ENCODE measurements at regions not wholly inside any gene's neighbourhood (a gene's known extent, or its start where the extent isn't known, plus 50 kb on each side); places are given as distances from the start of the nearest gene placed in this dataset.

DNA sequence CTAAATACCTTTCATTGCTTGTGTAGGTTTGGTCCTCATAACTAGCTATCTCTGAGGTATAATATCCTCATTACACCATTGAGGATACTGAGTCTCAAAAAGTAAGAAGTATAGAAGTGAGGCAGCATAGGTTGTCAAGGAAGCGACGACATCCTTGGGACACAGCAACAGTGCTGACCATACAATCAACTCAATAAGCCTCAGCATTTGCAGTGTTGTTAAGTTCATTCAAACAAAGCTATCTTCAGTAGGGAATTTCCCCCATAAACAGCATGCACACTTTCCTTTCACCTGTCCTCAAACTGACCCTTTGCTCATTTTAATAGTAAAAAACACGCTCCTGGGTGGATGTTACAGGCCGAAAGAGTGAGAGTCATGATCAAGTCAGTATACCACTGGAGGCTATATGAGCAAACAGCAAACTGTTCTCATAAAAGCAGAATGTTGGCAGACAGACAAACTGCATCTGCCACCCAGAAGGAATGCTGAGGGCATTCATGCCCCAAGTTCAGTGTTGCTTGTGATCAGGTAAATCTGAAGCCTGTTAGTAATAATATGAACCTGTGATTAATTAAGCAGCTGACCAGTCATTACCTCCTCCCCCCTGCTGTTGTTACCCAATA, 756.2 kb upstream of the TENM4 start:
- TF ChIP-seq, protein P1, sequence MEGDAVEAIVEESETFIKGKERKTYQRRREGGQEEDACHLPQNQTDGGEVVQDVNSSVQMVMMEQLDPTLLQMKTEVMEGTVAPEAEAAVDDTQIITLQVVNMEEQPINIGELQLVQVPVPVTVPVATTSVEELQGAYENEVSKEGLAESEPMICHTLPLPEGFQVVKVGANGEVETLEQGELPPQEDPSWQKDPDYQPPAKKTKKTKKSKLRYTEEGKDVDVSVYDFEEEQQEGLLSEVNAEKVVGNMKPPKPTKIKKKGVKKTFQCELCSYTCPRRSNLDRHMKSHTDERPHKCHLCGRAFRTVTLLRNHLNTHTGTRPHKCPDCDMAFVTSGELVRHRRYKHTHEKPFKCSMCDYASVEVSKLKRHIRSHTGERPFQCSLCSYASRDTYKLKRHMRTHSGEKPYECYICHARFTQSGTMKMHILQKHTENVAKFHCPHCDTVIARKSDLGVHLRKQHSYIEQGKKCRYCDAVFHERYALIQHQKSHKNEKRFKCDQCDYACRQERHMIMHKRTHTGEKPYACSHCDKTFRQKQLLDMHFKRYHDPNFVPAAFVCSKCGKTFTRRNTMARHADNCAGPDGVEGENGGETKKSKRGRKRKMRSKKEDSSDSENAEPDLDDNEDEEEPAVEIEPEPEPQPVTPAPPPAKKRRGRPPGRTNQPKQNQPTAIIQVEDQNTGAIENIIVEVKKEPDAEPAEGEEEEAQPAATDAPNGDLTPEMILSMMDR (IDR thresholded peaks at IDR 0.05) = no peak
- DNase-seq = no peak
- no peaks in the 10 kb centered on the region for H3K9me3 Mint-ChIP-seq
- no peaks in the 10 kb centered on the region for H3K36me3 Mint-ChIP-seq (ENCODE audit: low read depth)
- no peak overlapping the region for H3K4me3 Mint-ChIP-seq
- peaks cover 5% of the 10 kb centered on the region for H3K27me3 Mint-ChIP-seq (ENCODE audit: low read depth, poor library complexity)
- H3K4me1 Mint-ChIP-seq = no peaks in the 10 kb centered on the region
- no peak overlapping the region for H3K27ac Mint-ChIP-seq

DNA sequence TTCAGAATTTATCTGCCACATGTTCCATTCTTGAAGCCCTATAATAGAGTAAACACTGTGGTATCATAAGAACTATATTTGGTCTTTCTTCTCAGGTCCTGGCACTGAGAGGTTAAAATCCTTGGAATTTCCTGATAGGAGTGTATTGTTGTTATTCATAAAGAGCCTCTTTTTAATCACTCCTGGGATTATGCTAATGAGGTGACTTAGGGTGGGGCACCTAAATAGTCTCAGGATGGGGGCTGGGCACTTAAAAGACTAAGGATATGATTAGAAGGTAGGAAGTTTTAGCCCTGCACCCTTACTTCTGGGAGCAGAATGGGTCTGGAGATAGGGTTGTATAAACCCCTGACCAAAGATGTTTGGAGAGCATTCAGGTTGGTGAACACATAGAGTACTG, 755.2 kb upstream of the TENM4 start:
- Mint-ChIP-seq H3K27me3 (ENCODE audit: low read depth, poor library complexity) (peaks cover 5% of the 10 kb centered on the region), H3K9me3 (no peaks in the 10 kb centered on the region), H3K27ac (no peak overlapping the region), H3K36me3 (ENCODE audit: low read depth) (no peaks in the 10 kb centered on the region), H3K4me3 (no peak overlapping the region), H3K4me1 (no peaks in the 10 kb centered on the region)
- DNase-seq = no peak
- TF ChIP-seq, protein P1 (IDR thresholded peaks at IDR 0.05) = no peak

DNA sequence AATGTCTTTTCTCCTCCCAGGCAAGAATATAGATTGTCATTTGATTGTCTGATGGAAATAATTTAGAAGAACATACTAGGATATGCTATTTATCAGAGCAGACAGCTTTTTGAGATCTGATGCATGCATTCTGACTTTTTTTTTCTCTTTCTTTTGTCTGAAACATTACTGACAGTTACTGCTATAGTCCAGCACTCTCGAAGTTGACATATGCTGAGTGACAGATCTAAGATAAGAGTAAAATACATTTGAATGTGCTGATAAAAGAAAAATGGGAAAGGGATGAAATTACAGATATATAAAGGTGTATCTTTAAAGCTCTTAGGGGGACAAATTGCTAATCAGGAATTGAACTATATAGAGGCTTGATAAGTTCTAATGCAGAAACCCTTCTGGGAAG, 753.8 kb upstream of the TENM4 start:
- DNase-seq = no peak
- Mint-ChIP-seq H3K9me3 (no peaks in the 10 kb centered on the region), H3K27ac (no peak overlapping the region), H3K4me3 (no peak overlapping the region), H3K36me3 (ENCODE audit: low read depth) (no peaks in the 10 kb centered on the region), H3K4me1 (no peaks in the 10 kb centered on the region), H3K27me3 (ENCODE audit: low read depth, poor library complexity) (peaks cover 8% of the 10 kb centered on the region)
- TF ChIP-seq, protein P1 (IDR thresholded peaks at IDR 0.05) = no peak

DNA sequence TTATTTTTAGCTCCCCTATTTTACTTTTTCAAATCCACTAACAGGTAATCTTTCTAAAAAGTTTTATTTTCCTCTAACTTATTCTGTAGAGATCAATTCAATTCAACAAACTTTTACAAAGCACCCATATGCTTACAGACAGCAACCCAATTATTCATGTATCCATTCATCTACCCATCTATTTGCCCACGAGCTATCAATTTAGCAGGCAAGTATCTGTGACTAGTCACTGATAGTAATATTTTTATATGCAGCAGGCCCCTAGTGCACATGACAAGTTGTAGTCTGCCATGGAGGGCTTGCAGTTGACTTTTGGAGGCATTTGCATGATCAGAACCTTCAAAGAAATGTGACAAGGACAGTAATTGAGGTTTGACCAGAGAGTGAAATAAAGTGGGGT, 753.2 kb upstream of the TENM4 start:
- no peaks in the 10 kb centered on the region for H3K4me1 Mint-ChIP-seq
- H3K4me3 Mint-ChIP-seq = no peak overlapping the region
- TF ChIP-seq, protein P1 (IDR thresholded peaks at IDR 0.05) = no peak
- peaks cover 8% of the 10 kb centered on the region for H3K27me3 Mint-ChIP-seq (ENCODE audit: low read depth, poor library complexity)
- no peak overlapping the region for H3K27ac Mint-ChIP-seq
- no peaks in the 10 kb centered on the region for H3K9me3 Mint-ChIP-seq
- no peaks in the 10 kb centered on the region for H3K36me3 Mint-ChIP-seq (ENCODE audit: low read depth)
- no peak for DNase-seq

DNA sequence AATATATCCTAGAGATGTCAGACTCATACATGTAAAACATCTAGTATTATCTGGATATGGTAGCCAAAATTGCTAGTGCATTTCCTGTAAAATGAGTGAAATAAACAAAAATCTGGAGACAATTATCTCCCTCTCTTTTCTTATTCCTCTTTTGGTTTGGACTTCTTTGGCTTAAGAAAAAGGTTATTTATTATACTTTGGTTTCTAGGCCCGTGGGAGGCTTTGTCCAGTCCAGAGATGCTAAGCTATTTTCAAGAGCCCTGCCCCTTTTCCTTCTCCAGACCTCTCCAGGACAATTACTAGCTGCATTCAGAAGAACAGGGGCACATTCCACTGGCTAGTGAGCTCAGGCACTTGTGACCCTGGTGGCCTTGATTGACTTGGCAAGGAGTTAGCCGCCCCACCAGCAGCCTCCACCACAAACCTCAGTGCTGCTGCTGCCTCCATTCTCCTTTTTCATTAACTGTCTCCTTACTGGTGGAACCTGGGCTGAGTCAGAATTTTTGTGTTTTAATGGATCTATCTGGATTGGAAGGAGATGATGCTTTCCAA, 747.3 kb upstream of the TENM4 start:
- Mint-ChIP-seq H3K4me1 (no peaks in the 10 kb centered on the region), H3K27ac (no peak overlapping the region), H3K4me3 (no peak overlapping the region), H3K9me3 (no peaks in the 10 kb centered on the region), H3K36me3 (ENCODE audit: low read depth) (no peaks in the 10 kb centered on the region), H3K27me3 (ENCODE audit: low read depth, poor library complexity) (peaks cover 10% of the 10 kb centered on the region)
- DNase-seq = no peak
- TF ChIP-seq, protein P1 (IDR thresholded peaks at IDR 0.05) = no peak

DNA sequence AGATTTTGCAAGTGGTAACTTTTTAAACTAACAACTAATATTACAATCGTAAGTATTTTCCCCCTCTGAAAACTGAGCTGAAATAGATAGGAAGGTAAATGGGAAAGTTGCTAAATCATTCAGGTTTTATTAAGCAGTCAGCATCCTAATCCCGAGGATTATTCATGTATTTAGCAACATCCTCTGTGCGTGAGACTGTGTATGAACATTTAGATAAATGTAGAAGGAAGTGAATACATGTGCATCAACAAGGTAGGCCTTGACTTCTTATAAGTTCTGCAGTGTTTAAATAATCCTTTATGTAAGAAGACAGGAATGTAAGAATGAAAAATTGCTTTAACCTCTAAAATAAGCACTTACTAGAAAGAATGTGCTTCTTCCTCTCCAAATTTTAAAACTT, 745.9 kb upstream of the TENM4 start:
- no peaks in the 10 kb centered on the region for H3K4me1 Mint-ChIP-seq
- TF ChIP-seq, protein P1 (IDR thresholded peaks at IDR 0.05) = no peak
- no peak overlapping the region for H3K4me3 Mint-ChIP-seq
- H3K9me3 Mint-ChIP-seq = no peaks in the 10 kb centered on the region
- DNase-seq = no peak
- H3K27me3 Mint-ChIP-seq (ENCODE audit: low read depth, poor library complexity) = peaks cover 10% of the 10 kb centered on the region
- no peaks in the 10 kb centered on the region for H3K36me3 Mint-ChIP-seq (ENCODE audit: low read depth)
- no peak overlapping the region for H3K27ac Mint-ChIP-seq

Data from nephron progenitor cell (in vitro differentiated cells).